ENCODE measurements at regions not wholly inside any gene's neighbourhood (a gene's known extent, or its start where the extent isn't known, plus 50 kb on each side); places are given as distances from the start of the nearest gene placed in this dataset.

GRCh38 chr2:78973630-78974029 lies 51.9 kb upstream of the REG3G start:
- no peak for DNase-seq (ENCODE audit: low spot score)

All from hematopoietic multipotent progenitor cell treated with erythropoietin and hydrocortisone succinate and interleukin-3 and kit ligand, for 17 days (in vitro differentiated cells).